IPS DF 6.9 (cell line): ENCODE measurements at regions not wholly inside any gene's neighbourhood (a gene's known extent, or its start where the extent isn't known, plus 50 kb on each side); places are given as distances from the start of the nearest gene placed in this dataset.

ENCODE experiments used
- DNase-seq: peaks from one replicate; pipeline ENCODE4 v3.0.0-alpha.2; 2013; ENCODE audit warnings: low read depth, low spot score
- H3K27ac ChIP-seq: one replicate; pipeline ENCODE4 v1.5.1; 2013; ENCODE audit warnings: low read length, control low read depth
- H3K27me3 ChIP-seq: 2 replicates; pipeline ENCODE4 v1.6.1; 2013; ENCODE audit warnings: mild to moderate bottlenecking, low read length; ENCODE audit not compliant: control insufficient read depth, insufficient read depth
- H3K36me3 ChIP-seq: 2 replicates; pipeline ENCODE4 v1.6.1; 2013; ENCODE audit warnings: low read length; ENCODE audit not compliant: control insufficient read depth, insufficient read depth
- H3K4me1 ChIP-seq: 2 replicates; pipeline ENCODE4 v1.6.1; 2013; ENCODE audit warnings: low read length; ENCODE audit not compliant: control insufficient read depth, insufficient read depth
- H3K4me3 ChIP-seq: 2 replicates; pipeline ENCODE4 v1.5.1; 2013; ENCODE audit warnings: mild to moderate bottlenecking, low read length
- H3K9me3 ChIP-seq: 2 replicates; pipeline ENCODE4 v1.6.1; 2013; ENCODE audit warnings: low read length, inconsistent platforms; ENCODE audit not compliant: control insufficient read depth, insufficient read depth
- WGBS: extraction: QIAGEN DNeasy Blood & Tissue Kit; methylation state at CpG from one replicate; pipeline ENCODE4 v1.1.7; 2013; ENCODE audit warnings: mixed read lengths, missing lambda C conversion rate; ENCODE audit not compliant: insufficient read length, insufficient coverage; 5-methylcytosine and 5-hydroxymethylcytosine counted together

DNA sequence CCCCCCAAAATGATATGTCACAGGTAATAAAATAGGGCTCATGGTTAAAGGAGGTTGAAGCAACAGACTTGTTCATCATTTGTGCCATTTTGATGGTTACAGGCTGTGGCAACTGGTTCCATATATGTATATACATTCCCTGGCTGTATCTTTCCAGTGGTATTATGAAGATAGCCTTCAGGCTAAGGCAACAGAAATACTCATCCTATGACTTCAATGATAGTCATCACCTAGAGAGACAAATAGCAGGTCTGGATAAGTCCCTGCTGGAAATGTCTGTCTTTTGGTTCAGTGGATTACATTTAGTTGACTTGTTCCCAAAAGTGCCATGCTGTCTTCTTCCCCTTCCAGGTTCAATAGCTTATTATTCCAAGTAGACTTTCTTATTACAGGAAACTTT lies 997.4 kb downstream of the FLRT2 start:
- DNase-seq: no peak
- Histone ChIP-seq H3K4me3 (no peak overlapping the region), H3K27me3 (no peaks in the 10 kb centered on the region), H3K9me3 (no peaks in the 10 kb centered on the region), H3K27ac (no peak overlapping the region), H3K36me3 (no peaks in the 10 kb centered on the region), H3K4me1 (no peaks in the 10 kb centered on the region)

DNA sequence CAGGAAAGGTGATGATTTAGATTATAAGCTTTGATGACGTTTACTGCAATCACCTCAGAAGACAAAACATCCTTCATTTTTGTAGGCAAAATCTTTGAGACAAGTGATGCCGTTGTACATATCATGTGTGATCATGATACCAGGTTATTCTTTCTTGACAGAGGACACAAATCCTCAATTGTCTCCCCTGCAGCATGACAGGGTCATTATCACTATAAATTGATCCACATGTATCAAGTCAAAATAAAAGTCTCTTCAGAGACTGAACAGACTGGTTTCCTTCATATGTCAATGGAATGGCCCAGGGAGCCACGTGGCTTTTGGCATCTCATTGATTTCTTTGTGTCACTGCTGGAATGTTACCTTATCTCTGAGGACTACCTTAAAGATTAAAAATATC lies 995.7 kb downstream of the FLRT2 start:
- Histone ChIP-seq H3K4me1 (no peaks in the 10 kb centered on the region), H3K36me3 (no peaks in the 10 kb centered on the region), H3K9me3 (no peaks in the 10 kb centered on the region), H3K27ac (no peak overlapping the region), H3K4me3 (no peak overlapping the region), H3K27me3 (no peaks in the 10 kb centered on the region)
- DNase-seq: no peak
- no CpG with 5 or more reads among the region's 3 CpGs for WGBS

DNA sequence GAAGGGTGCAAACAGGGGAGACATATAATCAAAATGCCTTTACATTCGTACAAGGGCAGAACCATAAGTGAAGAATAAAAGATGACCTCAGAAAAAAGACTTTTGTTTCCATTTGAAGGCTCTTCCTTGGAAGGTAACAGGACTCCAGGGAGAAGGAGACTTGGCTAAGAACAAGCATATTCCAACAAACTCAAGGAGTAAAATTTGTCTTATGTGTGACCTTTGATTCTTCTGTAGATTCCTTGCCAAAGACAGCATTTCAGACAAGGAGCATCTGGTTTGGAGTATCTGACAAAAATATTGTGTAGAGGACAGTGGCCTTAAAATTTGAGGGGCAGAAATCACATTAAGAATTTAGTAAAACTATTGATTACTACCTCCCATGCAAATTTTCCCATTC lies 991.9 kb downstream of the FLRT2 start:
- Histone ChIP-seq H3K36me3 (no peaks in the 10 kb centered on the region), H3K9me3 (no peaks in the 10 kb centered on the region), H3K4me3 (no peak overlapping the region), H3K27me3 (no peaks in the 10 kb centered on the region), H3K4me1 (no peaks in the 10 kb centered on the region), H3K27ac (no peak overlapping the region)
- DNase-seq: no peak
- WGBS: no CpG with 5 or more reads among the region's 1 CpG

DNA sequence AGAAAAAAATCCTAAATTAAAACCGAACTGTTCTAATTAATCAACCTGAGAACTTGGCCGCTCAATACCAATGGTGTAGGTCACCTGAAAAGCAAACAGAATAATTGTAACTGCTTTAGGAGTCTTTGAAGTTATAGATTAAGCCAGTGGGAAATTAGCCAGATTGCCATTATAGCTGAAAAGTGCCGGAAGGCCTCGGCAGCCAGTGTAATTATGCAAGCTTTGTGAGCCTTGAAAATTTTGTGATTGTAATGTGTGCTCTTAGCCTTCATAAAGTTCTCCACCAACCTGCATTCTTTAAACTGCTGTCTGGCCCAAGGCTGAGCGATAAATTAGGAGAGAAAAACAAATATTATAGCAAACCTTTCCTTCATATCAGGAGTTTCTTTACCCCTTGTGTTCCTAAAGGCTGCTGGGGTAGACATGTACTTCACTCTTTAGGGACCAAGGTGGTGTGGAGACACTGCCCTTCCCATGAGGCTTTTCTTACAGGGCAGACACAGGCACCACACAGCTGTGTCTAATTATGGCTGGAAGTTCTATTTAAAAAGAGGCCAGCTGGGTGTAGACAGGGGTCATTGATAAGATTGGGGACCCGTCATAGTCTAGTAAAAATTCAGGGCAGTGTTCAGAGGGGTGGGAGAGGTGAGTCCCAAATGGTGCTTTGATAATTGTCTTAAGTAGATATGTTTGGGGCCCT lies 991.2 kb downstream of the FLRT2 start:
- Histone ChIP-seq H3K27me3 (no peaks in the 10 kb centered on the region), H3K9me3 (no peaks in the 10 kb centered on the region), H3K4me1 (no peaks in the 10 kb centered on the region), H3K4me3 (no peak overlapping the region), H3K36me3 (no peaks in the 10 kb centered on the region), H3K27ac (no peak overlapping the region)
- no peak for DNase-seq
- WGBS: no CpG with 5 or more reads among the region's 6 CpGs

DNA sequence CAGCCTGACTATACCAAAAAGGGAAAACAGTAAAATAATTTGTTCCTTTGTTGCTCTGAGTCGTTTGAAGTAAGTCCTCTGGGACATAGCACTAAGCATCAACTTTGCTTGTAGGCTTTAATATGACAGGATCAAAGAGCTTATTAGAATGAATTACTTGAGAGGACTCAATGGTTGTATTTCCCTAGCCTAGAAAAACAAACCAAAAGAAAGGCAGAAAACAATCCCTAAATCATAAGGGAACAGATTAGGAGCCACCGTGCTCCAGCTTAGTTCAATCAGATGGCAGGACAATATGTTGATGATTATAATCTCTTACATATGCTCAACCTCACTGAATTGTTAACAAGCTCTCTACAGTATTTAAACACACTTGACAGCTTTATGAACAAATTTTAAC lies 988.4 kb downstream of the FLRT2 start:
- no peaks in the 10 kb centered on the region for H3K9me3 ChIP-seq
- H3K27me3 ChIP-seq: no peaks in the 10 kb centered on the region
- no peak overlapping the region for H3K27ac ChIP-seq
- no CpG with 5 or more reads among the region's 2 CpGs for WGBS
- no peaks in the 10 kb centered on the region for H3K4me1 ChIP-seq
- H3K36me3 ChIP-seq: no peaks in the 10 kb centered on the region
- DNase-seq: no peak
- no peak overlapping the region for H3K4me3 ChIP-seq

DNA sequence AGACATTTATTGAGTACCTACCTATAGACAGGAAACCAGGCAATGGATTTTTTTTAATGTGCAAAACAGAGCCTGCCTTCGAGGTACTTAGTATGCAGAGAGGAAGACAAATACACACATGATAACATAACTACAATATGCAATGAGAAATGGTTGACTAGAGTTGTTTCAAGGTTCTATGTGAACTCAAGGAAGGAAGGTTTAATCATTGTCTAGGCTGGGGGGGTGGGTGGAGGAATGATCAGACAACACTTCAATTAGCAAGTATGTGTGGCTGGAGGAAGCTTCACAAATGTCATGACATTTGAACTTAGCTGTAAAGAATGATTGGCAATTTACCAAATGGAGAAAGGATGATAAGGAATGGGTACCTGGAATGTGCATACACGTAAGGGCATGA lies 985.3 kb downstream of the FLRT2 start:
- no peak overlapping the region for H3K4me3 ChIP-seq
- no peaks in the 10 kb centered on the region for H3K9me3 ChIP-seq
- no peaks in the 10 kb centered on the region for H3K36me3 ChIP-seq
- no peaks in the 10 kb centered on the region for H3K27me3 ChIP-seq
- WGBS: no CpG with 5 or more reads among the region's 2 CpGs
- DNase-seq: no peak
- H3K27ac ChIP-seq: no peak overlapping the region
- no peaks in the 10 kb centered on the region for H3K4me1 ChIP-seq

DNA sequence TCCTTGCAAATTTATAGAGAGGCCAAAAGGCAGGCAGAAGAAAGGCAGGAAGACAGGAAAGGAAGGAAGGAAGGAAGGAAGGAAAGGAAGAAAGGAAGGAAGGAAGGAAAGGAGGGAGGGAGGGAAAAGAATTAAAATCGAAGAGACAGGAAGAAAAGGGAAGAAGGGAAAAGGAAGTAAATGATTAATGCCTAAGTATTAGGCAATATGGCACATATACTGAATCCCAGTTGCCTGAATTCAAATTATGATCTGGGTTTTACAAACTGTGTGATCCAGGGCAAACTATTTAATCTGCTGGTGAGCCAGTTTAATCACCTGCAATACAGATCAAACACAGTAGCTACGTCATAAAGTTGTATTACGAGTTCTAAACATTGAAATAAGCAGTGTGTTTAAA lies 983.6 kb downstream of the FLRT2 start:
- Histone ChIP-seq H3K4me3 (no peak overlapping the region), H3K27ac (no peak overlapping the region), H3K36me3 (no peaks in the 10 kb centered on the region), H3K27me3 (no peaks in the 10 kb centered on the region), H3K4me1 (no peaks in the 10 kb centered on the region), H3K9me3 (no peaks in the 10 kb centered on the region)
- no peak for DNase-seq
- 100% methylated on average over 1 of the region's 3 CpGs for WGBS

DNA sequence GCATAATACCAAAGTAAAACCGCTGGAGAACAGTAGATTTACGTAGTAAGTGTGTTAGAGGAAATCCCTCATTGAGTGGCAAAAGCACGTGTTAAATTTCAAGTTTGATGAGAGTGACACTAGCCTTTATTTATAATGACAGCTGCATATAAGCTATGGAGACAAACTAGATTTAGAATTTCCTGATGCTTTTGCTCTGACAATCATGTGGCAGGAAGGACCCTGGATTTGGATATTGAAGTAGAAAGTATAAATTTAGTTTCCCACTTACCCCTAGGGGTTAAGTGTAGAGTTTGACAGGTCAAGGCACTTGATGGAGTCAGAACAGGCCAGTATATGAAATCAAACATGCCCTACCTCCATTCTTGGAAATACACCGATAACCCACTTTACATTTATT lies 983.1 kb downstream of the FLRT2 start:
- no peak for DNase-seq
- H3K27me3 ChIP-seq: no peaks in the 10 kb centered on the region
- no peak overlapping the region for H3K4me3 ChIP-seq
- H3K36me3 ChIP-seq: no peaks in the 10 kb centered on the region
- no peaks in the 10 kb centered on the region for H3K9me3 ChIP-seq
- WGBS: no CpG with 5 or more reads among the region's 4 CpGs
- no peaks in the 10 kb centered on the region for H3K4me1 ChIP-seq
- H3K27ac ChIP-seq: no peak overlapping the region

DNA sequence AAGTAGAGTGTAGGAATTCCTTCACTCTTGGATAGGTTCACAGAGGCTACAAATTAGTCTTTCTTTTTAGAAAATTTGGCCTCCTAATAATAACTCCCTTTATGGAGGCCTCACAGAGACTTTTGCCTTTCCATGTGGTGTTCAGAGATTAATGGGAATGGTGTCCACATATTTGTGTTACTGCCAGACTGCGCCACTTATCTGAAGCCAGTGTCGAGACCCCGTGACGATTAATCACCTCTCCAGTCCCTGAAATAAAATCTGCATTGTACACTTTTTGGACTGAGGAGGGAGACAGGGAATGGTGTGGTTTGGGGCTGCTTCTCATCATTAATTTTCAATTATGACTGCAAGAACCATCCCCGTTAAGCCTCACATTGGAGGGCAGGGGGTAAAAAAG lies 980.5 kb downstream of the FLRT2 start:
- H3K27me3 ChIP-seq: no peaks in the 10 kb centered on the region
- no CpG with 5 or more reads among the region's 5 CpGs for WGBS
- no peak overlapping the region for H3K4me3 ChIP-seq
- DNase-seq: no peak
- H3K9me3 ChIP-seq: no peaks in the 10 kb centered on the region
- H3K36me3 ChIP-seq: no peaks in the 10 kb centered on the region
- no peaks in the 10 kb centered on the region for H3K4me1 ChIP-seq
- no peak overlapping the region for H3K27ac ChIP-seq

DNA sequence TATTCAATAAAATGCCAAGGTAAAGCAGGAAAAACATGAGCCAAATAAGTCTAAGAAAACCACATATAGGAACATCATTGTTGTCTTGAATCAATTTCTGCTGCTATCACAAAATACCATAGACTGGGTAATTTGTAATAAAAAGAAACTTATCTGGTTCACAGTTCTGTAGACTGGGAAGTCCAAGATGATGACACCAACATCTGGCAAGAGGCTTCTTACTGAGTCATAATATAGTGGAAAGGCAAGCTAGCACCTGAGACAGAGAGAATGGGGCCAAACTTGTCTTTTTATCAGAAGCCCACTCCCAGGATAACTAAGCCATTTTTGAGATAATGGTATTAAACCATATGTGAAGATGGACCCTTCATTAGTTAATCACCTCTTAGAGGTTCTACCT lies 975.9 kb downstream of the FLRT2 start:
- Histone ChIP-seq H3K27me3 (no peaks in the 10 kb centered on the region), H3K9me3 (no peaks in the 10 kb centered on the region), H3K4me3 (no peak overlapping the region), H3K36me3 (no peaks in the 10 kb centered on the region), H3K4me1 (no peaks in the 10 kb centered on the region), H3K27ac (no peak overlapping the region)
- DNase-seq: no peak

DNA sequence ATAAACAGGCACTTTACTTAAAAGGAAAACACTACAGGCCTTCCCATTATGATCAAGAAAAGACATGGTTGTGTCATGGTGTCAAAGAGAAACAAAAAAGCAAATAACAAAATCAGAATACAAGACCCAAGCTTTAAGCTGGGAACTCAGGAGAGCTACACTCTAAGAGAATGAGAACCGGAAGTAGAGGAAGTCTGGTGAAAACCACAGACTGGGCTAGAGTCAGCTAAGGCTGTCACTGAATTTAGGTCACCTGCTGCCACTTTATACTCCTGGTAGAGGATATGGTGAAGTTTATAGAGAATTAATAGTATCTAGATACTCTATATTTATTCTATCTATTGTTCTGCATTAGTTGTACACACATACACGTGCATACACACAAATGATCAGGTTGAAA lies 971.7 kb downstream of the FLRT2 start:
- Histone ChIP-seq H3K4me1 (no peaks in the 10 kb centered on the region), H3K4me3 (no peak overlapping the region), H3K27me3 (no peaks in the 10 kb centered on the region), H3K9me3 (no peaks in the 10 kb centered on the region), H3K27ac (no peak overlapping the region), H3K36me3 (no peaks in the 10 kb centered on the region)
- no CpG with 5 or more reads among the region's 2 CpGs for WGBS
- no peak for DNase-seq
